GM21447 (cell line): ENCODE measurements at regions not wholly inside any gene's neighbourhood (a gene's known extent, or its start where the extent isn't known, plus 50 kb on each side); places are given as distances from the start of the nearest gene placed in this dataset.
"Not testable (repeated sequence)": the region's sequence is repeated elsewhere in the genome, so short reads cannot be mapped to it uniquely, and the experiment has no call there.

ENCODE experiments used
- ATAC-seq: cut with Tn5 transposase; IDR thresholded peaks from one replicate; pipeline ENCODE4 v1.9.1; 2021; ENCODE audit not compliant: unreplicated experiment

DNA sequence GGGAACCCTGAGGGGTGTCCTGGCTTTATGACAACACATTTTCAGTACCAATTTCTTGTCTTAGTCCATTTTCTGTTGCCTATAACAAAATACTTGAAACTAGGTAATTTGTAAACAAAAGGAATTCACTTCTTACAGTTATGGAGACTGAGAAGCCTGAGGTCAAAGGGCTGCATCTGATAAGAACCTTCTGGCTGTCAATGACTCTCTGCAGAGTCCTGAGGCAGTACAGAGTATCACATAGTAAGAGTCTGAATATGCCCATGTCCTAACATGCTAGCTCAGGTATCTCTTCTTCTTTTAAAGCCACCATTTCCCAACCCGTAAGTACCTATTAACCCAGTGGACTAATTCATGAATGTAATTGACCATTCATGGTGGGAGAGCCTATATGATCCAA, 1458.6 kb upstream of the EYS start:
- ATAC-seq: no peak

DNA sequence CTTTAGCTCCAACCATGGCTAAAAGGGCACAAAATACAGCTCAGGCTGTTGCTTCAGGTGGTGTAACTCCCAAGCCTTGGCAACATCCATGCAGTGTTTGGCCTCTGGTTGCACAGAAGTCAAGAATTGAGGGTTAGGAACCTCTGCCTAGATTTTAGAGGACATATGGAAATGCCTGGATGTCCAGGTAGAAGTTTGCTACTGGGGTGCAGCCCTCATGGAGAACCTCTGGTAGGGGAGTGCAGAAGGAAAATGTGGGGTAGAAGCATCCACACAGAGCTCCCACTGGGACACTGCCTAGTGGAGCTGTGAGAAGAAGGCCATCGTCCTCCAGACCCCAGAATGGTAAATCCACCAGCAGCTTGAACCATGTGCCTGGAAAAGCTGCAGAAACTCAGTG, 1453.8 kb upstream of the EYS start:
- ATAC-seq: no peak

DNA sequence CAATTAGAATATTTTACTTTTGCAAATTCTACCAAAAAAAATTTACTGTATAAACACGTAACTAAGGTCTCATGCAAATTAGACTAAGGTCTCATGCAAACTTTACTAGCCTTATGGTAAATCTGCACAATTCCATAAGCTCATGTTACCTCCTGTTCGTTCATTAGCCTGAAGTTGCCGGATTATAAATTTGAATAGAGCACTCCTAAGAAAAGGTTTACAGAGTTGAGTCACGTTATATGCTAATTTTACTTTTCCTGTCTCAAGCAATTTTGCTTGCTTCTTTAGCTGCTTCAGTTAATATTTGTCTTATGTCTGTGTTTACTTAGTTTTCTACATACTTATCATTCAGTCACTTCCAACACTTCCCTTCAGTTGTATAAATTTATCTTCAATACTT, 1434.0 kb upstream of the EYS start:
- no peak for ATAC-seq

DNA sequence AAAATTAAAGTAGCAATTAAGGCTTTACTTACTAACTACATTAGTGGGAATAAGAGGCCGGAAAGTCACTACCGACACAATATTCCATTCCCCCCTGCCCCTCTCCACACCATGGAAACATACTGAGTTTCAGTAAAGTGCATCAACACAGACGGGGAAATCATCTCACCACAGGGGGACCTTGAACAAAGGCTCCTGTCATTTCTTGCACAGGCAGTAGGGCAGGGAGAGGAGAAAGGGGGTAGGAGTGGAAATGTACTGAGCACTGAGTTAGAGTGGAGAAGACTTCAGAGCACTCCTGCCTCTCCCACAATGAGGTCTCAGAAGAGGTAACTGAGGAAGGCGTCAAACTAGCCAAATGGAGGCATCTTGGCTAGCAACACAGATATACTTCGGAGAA, 1426.9 kb upstream of the EYS start:
- ATAC-seq: no peak

DNA sequence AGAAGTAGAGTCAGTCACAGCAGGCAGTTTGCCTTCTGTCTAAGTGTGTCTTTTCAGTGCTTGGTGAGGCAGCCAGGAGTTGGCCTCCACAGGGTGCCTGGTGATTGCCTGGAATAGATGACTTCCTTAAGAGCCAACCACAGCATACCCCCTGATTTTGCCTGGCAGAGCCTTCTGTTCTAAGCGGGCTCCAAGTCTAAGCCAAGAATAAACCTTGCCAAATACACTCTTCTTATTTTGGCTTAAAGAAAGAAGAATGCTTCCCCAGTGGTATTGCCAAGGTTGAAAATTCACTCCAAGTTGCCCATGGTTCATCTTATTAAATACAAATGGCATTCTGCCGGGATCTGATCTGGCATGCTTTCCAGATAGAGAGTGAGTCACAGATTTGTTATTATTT, 1424.8 kb upstream of the EYS start:
- ATAC-seq: no peak

DNA sequence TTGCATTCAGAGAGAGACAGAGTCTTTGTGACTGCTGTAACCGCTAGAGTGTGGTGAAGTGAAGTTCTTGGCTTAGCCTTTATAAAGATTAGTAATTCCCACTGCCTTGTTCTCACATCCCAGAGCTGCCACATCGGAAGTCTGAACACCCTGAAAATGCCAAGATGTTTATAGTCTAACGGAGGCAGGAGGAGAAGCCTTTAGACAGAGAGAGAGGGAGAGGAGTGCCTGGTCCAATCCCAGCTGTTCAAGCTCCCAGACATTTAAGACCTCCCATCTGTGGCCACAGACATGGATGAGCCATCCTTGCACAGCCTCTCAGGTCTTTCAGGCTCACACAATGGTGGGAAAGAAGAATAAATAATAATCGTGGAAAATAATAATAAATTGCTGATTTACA, 1422.8 kb upstream of the EYS start:
- no peak for ATAC-seq

DNA sequence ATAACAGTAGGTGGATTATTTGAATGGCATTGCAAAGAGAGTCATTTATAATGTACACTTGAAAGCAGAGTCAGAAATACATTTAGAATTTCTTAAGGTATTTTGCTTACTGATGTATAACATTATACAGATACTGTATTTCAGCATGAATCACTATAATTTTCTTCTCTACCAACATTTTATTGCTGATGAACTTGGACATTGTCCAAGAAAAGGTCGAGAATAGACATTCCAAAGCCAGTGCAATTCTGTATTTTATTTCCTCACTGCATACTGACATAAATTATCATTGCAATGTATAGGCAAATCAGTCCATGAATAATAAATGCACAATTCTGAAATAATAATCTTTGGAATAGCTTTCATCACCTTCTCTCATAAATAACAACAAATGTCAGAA, 1420.0 kb upstream of the EYS start:
- no peak for ATAC-seq

DNA sequence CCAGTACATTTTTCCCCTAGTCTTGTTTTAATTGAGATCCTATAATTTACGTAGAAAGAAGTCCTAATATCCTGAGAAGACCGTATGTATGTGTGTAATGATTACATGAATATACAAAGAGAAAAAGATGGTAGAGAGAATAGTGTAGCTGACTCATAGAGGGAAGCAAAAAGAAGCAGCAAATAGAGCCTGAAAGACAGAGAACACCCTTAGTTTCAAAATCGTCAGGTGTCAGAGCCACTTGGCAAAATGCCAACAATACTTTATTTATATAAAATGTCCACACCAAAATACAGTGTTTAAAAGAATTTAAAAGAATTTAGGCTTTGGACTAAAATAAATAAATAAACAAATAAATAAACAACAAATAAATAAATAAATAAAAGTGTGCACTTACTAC, 1414.1 kb upstream of the EYS start:
- ATAC-seq: no peak

DNA sequence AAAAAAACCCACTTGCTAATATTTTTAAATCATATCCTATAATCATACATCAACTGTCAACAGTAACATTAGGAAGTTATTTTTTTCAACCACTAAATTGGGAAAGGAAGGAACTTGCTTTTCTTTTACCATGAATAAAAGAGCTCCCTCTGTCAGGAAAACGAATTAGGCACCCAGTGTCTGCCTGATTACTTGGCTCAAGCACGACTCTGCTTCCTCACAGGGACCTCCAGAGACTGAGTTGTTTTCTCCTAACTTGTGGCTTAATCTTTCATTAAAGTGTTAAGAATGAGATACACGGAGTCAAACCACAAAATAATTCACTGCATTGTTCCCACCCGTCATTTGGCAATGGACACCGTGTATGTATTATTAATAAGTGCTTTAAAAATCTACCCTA, 1405.1 kb upstream of the EYS start:
- no peak for ATAC-seq

DNA sequence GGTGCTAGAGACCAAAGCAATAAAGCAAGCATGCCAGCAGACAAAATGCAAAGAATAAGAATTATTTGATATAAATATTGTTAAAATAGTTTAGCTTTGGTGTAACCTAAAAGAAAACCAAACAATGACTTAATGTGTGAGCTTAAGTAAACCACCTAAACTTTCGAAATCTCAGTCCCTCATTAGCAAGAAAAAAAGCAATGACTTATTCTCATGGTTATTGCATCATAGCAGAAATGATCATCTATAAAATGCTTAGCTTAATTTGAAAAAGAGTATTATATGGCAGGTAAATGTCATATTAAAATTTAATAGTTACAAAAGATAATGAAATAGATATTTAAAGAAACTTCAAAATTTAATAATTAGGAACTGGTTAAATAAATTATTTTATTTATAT, 1395.7 kb upstream of the EYS start:
- no peak for ATAC-seq

DNA sequence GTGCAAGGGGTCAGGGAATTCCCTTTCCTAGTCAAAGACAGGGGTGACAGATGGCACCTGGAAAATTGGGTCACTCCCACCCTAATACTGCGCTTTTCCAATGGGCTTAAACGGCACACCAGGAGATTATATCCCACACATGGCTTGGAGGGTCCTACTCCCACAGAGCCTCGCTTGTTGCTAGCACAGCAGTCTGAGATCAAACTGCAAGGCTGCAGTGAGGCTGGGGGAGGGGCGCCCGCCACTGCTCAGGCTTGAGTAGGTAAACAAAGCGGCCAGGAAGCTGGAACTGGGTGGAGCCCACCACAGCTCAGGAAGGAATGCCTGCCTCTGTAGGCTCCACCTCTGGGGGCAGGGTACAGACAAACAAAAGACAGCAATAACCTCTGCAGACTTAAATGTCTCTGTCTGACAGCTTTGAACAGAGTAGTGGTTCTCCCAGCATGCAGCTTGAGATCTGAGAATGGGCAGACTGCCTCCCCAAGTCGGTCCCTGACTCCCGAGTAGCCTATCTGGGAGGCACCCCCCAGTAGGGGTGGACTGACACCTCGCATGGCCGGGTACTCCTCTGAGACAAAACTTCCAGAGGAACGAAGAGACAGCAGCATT, 1388.7 kb upstream of the EYS start:
- not testable (repeated sequence) for ATAC-seq

DNA sequence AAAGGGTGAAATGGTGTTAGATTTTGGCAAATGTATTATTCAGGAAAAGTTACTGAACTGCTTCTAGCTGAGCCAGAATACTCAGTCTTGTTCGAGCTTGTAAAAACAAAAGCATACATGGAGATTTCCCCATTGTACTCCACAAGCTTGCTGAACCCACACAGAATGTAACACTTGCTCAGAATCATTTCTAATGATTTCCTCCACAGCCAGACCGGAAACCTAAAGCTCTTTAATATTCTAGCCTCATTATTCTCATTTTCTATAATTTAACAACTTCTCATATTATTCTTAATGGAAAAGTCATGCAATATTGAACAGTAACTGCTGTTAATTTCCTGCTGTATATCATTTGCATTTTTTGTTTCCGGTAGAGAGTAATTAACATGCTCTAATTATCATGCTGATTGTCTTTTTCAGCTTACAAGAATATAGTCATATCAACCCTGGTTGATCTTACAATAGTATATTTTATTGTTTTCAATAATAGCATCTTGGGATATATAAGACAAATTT, 1387.5 kb upstream of the EYS start:
- no peak for ATAC-seq

DNA sequence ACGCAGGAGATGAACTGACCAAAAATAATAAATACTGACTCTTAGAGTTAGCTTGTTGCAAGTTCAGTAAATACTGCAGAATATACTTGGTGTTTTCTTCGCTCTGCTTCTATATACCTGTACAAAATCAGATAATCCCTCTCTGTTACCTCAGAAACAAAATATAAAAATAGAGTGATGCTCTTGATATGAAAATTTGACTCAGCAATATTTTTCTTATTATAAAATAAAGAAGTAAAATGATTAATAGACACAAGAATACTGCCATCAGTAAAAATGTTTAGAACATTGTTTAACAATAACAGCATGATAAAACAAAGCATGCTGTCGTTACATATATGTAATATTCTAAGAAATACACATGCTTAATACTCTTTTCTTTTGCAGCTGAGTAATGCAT, 1366.9 kb upstream of the EYS start:
- ATAC-seq: no peak

DNA sequence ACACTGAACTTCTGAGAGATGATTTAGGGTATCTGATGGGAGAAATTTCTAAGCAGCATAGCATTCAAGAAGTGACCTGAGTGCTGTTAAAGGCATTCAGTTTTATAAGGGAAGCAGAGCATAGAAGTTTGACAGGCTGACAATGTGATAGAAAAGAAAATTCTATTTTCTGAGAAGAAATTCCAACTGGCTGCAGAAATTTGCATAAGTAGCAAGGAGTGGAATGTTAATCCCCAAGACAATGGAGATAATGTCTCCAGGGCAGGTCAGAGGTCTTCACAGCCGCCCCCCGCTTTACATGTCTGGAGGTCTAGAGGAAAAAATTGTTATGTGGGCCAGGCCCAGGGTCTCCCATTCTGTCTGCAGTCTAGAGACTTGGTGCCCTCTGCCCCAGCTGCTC, 1361.8 kb upstream of the EYS start:
- no peak for ATAC-seq

DNA sequence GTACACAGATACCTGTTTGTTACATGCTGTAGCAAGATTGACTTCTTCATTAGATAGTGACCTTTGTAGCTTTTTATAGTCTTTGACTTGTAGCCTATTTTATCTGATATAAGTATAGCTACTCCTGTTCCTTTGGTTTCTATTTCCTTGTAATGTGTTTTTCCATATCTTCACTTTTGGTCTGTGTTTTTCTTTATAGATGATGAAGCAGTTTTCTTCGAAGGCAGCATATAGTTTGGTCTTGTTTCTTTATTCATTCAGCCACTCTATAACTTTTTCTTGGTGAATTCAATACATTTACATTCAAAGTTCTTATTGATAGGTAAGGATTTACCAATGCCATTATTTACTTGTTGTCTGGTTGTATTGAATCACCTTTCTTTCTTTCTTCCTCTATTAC, 1357.3 kb upstream of the EYS start:
- ATAC-seq: no peak

DNA sequence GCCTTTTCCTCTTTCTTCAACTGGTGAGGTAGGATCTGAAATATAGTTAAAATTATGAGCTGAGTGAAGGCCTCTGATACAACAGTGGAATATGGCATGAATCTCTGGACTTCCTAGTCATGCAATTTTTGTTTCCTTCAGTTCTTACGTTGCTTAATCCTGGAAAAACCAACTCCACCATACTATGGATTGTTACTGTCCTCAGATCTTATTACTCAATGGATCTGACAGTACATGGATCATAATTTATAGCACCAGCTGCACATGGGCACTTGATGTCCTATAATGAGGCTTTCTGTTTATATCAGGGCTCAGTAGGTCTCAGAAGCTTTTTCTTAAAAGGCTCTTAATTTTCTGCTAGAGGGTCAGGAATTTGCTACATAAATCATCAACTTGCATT, 1341.0 kb upstream of the EYS start:
- no peak for ATAC-seq

DNA sequence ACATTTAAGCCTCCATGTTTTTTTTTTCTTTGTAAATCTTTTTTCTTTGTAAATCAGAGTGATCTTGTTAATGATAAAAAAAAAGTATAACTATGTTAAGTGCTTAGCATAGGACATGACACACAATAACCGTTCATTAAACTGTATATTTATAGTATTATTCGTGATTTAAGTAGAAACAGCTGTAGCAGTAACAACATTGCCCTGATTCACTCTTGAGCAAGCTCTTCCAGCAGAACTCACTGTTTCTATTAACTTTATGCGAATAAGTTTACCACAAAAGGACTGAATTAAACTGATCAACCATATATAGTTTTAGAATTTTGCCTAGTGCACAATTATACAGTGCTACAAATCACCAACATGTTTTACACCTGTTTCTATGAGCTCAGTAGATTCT, 1338.0 kb upstream of the EYS start:
- no peak for ATAC-seq

DNA sequence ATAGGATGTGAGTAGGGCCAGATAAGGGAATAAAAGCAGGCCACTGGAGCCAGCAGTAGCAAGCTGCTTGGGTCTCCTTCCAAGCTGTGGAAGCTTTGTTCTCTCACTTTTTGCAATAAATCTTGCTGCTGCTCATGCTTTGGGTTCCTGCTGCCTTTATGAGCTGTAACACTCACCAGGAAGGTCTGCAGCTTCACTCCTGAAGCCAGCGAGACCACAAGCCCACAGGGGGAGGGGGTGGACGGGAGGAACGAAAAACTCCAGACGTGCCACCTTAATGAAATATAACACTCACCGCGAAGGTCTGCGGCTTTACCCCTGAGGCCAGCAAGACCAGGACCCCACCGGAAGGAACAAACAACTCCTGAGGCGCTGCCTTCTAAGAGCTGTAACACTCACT, 1324.4 kb upstream of the EYS start:
- no peak for ATAC-seq

DNA sequence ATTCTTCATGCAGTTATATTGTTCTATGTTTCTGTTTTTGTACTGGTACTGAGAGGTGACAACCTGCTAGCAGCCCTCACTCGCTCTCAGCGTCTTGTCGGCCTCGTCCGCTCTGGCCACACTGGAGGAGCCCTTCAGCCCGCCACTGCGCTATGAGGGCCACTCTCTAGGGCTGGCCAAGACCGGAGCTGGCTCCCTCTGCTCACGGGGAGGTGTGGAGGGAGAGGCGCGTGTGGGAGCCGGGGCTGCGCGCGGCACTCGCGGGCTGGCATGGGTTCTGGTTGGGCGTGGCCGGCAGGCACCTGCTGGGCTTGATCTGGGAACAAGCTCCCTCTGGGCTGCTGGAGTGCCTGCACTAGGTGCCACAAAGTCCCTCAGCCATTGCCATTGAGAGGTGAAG, 1323.8 kb upstream of the EYS start:
- ATAC-seq: no peak

DNA sequence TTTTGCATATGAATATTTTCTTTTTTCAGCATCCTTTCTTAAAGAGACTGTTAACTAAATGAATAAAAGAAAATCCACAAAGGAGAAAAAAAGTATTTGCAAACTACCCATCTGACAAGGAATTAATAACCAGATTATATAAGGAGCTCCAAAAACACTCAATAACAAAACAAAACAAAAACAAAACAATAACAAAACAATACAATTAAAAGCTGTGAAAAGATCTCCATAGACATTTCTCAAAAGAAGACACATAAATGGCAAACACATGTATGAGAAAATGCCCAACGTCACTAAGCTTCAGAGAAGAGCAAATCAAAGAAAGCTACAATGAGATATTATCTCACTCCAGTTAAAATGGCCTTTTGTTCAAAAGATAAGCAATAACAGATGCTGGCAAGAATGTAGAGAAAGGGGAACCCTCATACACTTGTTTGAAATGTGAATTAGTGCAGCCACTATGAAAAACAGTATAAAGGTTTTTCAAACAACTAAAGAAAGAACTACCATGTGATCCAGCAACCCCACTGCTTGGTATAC, 1310.0 kb upstream of the EYS start:
- ATAC-seq: no peak

DNA sequence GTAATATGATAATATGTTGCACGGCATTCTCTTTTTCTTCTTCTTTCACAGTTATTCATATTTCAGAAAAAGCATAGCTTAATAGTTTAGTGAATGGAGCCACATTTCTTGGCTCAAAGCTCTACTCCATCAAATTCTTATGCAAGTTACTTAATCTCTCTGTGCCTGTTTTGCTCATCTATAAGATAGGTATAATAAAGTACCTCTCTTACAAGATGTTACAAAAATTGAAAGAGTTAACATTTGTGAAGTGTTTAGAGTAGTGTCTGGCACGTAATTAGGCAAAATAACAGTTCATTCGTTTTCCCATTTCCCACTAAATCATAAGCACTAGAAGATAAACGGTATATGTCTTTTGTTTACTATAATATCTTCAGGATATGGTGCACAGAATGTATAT, 1304.4 kb upstream of the EYS start:
- no peak for ATAC-seq

DNA sequence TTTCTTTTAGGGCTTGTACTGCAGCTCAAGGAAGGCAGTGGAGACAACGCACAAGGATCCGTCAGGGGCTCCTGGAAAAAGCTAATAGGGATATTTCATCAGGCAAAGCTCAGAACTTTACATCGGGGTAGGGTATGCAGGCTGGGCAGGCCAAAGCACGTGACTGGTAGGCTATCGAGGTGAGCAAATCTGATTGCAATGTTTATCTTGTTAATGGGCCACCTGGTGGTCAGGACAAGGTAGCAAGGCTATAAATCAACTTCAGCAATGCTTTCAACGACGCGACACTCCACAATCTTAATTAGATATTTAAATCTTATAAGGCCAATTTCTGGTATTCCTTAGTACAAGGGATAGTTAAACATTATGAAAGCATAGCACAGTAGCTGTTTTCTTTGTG, 1302.8 kb upstream of the EYS start:
- no peak for ATAC-seq

DNA sequence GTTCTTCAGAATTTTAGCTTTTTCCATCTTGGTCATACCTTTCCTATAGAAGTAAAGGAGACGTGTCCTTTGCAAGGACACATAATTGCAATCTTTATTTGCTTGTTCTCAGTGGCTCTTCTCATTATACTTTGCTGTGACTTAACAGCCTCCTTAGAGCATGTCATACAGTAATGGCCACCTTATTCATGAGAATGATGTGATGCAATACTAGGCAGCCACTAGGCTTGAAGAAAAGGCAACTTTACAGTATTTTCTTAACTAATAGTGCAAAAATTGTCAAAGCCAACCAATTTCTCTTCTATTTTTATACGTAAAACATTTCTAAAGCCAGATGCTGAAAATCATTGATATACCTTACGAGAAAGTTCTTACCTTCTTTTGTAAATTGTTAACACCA, 1296.8 kb upstream of the EYS start:
- no peak for ATAC-seq
